GM13976 (cell line): ENCODE measurements at regions not wholly inside any gene's neighbourhood (a gene's known extent, or its start where the extent isn't known, plus 50 kb on each side); places are given as distances from the start of the nearest gene placed in this dataset.

Source experiments
- DNase-seq: peaks from one replicate; pipeline ENCODE4 v3.0.0; 2012; ENCODE audit warnings: low spot score
- CTCF ChIP-seq: IDR thresholded peaks from 2 replicates; pipeline ENCODE4 v1.5.1; 2012; ENCODE audit warnings: borderline replicate concordance, mild to moderate bottlenecking; ENCODE audit not compliant: insufficient read depth; ENCODE audit errors: extremely low read depth, missing control alignments, control extremely low read depth
- in situ Hi-C: fragments of 300-500 bp; cut with MboI; formaldehyde crosslinking; loops from one replicate; pipeline ENCODE4 v1.12.0; 2022; ENCODE audit warnings: low sequenced_read_pairs, mixed read lengths, inconsistent platforms; ENCODE audit not compliant: unreplicated experiment

GRCh38 chr12:75844049-75844770, 187.4 kb downstream of the PHLDA1 start:
- in situ Hi-C loops: no loop called here
- TF ChIP-seq CTCF: no peak
- DNase-seq: no peak

GRCh38 chr12:75842090-75842489, 189.5 kb downstream of the PHLDA1 start:
- in situ Hi-C loops: no loop called here
- DNase-seq: no peak
- no peak for TF ChIP-seq CTCF

- no peak for DNase-seq
- in situ Hi-C loops: no loop called here
- no peak for TF ChIP-seq CTCF
Measured at GRCh38 chr12:75840994-75841355, 190.6 kb downstream of the PHLDA1 start.

- no peak for TF ChIP-seq CTCF
- in situ Hi-C loops: no loop called here
- no peak for DNase-seq
Measured at GRCh38 chr12:75838309-75838708, 193.3 kb downstream of the PHLDA1 start.

GRCh38 chr12:75837700-75838099, 193.9 kb downstream of the PHLDA1 start:
- no peak for DNase-seq
- no peak for TF ChIP-seq CTCF
- in situ Hi-C loops: no loop called here

GRCh38 chr12:75836533-75836932, 195.0 kb downstream of the PHLDA1 start:
- TF ChIP-seq CTCF: no peak
- DNase-seq: no peak
- in situ Hi-C loops: no loop called here
